Heart right ventricle (tissue), 16 donors: ENCODE measurements at regions not wholly inside any gene's neighbourhood (a gene's known extent, or its start where the extent isn't known, plus 50 kb on each side); places are given as distances from the start of the nearest gene placed in this dataset.

ENCODE experiments used
- ATAC-seq, 8 donors: fragments of 200-7000 bp; cut with Tn5 transposase; one replicate each; pipeline ENCODE4 v1.9.1; 2020; ENCODE audit warnings: mild to moderate bottlenecking in 8 of 8, moderate library complexity in 8 of 8, moderate number of reproducible peaks in 1 of 8
- DNase-seq, 2 donors: peaks; one replicate each; pipeline ENCODE4 v3.0.0-alpha.2; 2020
- H3K27ac ChIP-seq, 10 donors: fragments of 200-600 bp; sonication (generic) in 2 of 10; one replicate each; pipeline versions ENCODE4 v1.5.0 to v1.8.0; 2020 to 2022; ENCODE audit warnings: mild to moderate bottlenecking in 3 of 10
- H3K27me3 ChIP-seq, 7 donors: fragments of 200-600 bp; one replicate each; pipeline ENCODE4 v1.8.0; 2021 to 2022; ENCODE audit warnings: mild to moderate bottlenecking in 2 of 7
- H3K36me3 ChIP-seq, 9 donors: fragments of 200-600 bp; sonication (generic) in 1 of 9; one replicate each; pipeline versions ENCODE4 v1.5.0 to v1.8.0; 2020 to 2022; ENCODE audit warnings: mild to moderate bottlenecking in 2 of 9
- H3K4me1 ChIP-seq, 9 donors: fragments of 200-600 bp; sonication (generic) in 1 of 9; one replicate each; pipeline versions ENCODE4 v1.5.0 to v1.8.0; 2020 to 2022; ENCODE audit warnings: mild to moderate bottlenecking in 4 of 9
- H3K4me3 ChIP-seq, 10 donors: fragments of 200-600 bp; sonication (generic) in 2 of 10; one replicate each; pipeline versions ENCODE4 v1.5.0 to v1.8.0; 2020 to 2022; ENCODE audit warnings: mild to moderate bottlenecking in 7 of 10, moderate library complexity in 2 of 10
- H3K9me3 ChIP-seq, 11 donors: fragments of 200-600 bp in 10 of 11; sonication (generic) in 2 of 11; one replicate each; pipeline versions ENCODE4 v1.5.0 to v1.8.0; 2013 to 2022; ENCODE audit warnings: mild to moderate bottlenecking in 2 of 11, control low read depth in 1 of 11, moderate library complexity in 1 of 11
- WGBS, 2 donors: extraction: QIAGEN DNeasy Blood & Tissue Kit; methylation state at CpG; one replicate each; pipeline ENCODE4 v1.1.7; 2013; ENCODE audit warnings: inconsistent platforms in 1 of 2; 5-methylcytosine and 5-hydroxymethylcytosine counted together
- intact Hi-C, 10 donors: fragments of 100-400 bp; cut with DNase I; formaldehyde crosslinking; loops; one replicate each; pipeline versions ENCODE4 v1.11.1 to v1.14.2; 2022
- TF ChIP-seq, protein P1 (sequence below), 9 donors: fragments of 200-600 bp; sonication (generic) in 2 of 9; IDR thresholded peaks; one replicate each; pipeline versions ENCODE4 v1.5.0 to v1.8.0; 2021 to 2022; ENCODE audit warnings: antibody characterized with exemption in 9 of 9, mild to moderate bottlenecking in 5 of 9, moderate library complexity in 1 of 9
- donor health status: Arrhythmogenic right ventricular cardiomyopathy.
- donor health status: ischemic (EF 13 %, LVEDD 7.1; RV severe dilation, severe dysfunction).
- donor health status: healthy with polysubstance abuse.
- donor health status: DM: no; HTN: yes; CAD: no.
- donor health status: DM: no; HTN: no; CAD: no.
- donor health status: ischemic (EF 25% LVEDD 6.9; RV normal size, moderate dysfunction).
- donor health status: ischemic (EF 25% LVEDD 5.7; RV mildly dilated, moderate dysfunction).
- donor health status: healthy.
- donor health status: DM: yes; HTN: yes; CAD: no.
- donor health status: Ischemic cardiomyopathy.
- donor health status: ischemic (EF 35%, LVEDD 5.7; RV mildly dilated, moderate dysfunction).
- donor health status: nonischemic (EF 11% LVEDD 7.7; RV severe dilation, severe dysfunction).
- donor health status: DM: yes; HTN: yes; CAD: no.
- donor health status: PGD.
- donor health status: ischemic (EF 29% LVEDD 5.4; RV normal size, mild dysfunction).
- donor health status: nonischemic (EF 23%, LVEDD 6.1; RV moderate dilation, normal function).

GRCh38 chr3:80606073-80606472, 838.3 kb upstream of the ROBO1 start:
- Histone ChIP-seq H3K27ac (no peak overlapping the region), H3K4me1 (no peaks in the 10 kb centered on the region), H3K36me3 (no peaks in the 10 kb centered on the region), H3K9me3 (peaks cover 0 to 17% (median 0%) of the 10 kb centered on the region in 11 donors), H3K4me3 (no peak overlapping the region), H3K27me3 (no peaks in the 10 kb centered on the region)
- intact Hi-C loops = no loop called here
- DNase-seq (no peak), ATAC-seq (no peak)
- WGBS, 2 donors = 68 to 77% methylated on average over 4 of the region's 4 CpGs
- TF ChIP-seq, protein P1, sequence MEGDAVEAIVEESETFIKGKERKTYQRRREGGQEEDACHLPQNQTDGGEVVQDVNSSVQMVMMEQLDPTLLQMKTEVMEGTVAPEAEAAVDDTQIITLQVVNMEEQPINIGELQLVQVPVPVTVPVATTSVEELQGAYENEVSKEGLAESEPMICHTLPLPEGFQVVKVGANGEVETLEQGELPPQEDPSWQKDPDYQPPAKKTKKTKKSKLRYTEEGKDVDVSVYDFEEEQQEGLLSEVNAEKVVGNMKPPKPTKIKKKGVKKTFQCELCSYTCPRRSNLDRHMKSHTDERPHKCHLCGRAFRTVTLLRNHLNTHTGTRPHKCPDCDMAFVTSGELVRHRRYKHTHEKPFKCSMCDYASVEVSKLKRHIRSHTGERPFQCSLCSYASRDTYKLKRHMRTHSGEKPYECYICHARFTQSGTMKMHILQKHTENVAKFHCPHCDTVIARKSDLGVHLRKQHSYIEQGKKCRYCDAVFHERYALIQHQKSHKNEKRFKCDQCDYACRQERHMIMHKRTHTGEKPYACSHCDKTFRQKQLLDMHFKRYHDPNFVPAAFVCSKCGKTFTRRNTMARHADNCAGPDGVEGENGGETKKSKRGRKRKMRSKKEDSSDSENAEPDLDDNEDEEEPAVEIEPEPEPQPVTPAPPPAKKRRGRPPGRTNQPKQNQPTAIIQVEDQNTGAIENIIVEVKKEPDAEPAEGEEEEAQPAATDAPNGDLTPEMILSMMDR (IDR thresholded peaks at IDR 0.05) = no peak

- Histone ChIP-seq H3K27me3 (no peaks in the 10 kb centered on the region), H3K36me3 (no peaks in the 10 kb centered on the region), H3K4me1 (no peaks in the 10 kb centered on the region), H3K27ac (no peak overlapping the region), H3K4me3 (no peak overlapping the region), H3K9me3 (peaks cover 0 to 44% (median 4%) of the 10 kb centered on the region in 11 donors)
- intact Hi-C loops = no loop called here
- DNase-seq (no peak), ATAC-seq (no peak)
- TF ChIP-seq, protein P1 (IDR thresholded peaks at IDR 0.05) = no peak
Measured at GRCh38 chr3:80601479-80601878, 833.7 kb upstream of the ROBO1 start.

GRCh38 chr3:80592792-80593191, 825.0 kb upstream of the ROBO1 start:
- TF ChIP-seq, protein P1 (IDR thresholded peaks at IDR 0.05) = no peak
- Histone ChIP-seq H3K4me1 (no peaks in the 10 kb centered on the region), H3K27ac (no peak overlapping the region), H3K4me3 (no peak overlapping the region), H3K36me3 (no peaks in the 10 kb centered on the region), H3K9me3 (peaks cover 0 to 18% (median 0%) of the 10 kb centered on the region in 11 donors), H3K27me3 (no peaks in the 10 kb centered on the region)
- ATAC-seq (no peak), DNase-seq (no peak)
- WGBS, 2 donors = 4 to 29% methylated on average over 1 of the region's 1 CpG
- intact Hi-C loops = no loop called here

- H3K27ac ChIP-seq = no peak overlapping the region
- no peak for ATAC-seq
- no peak for DNase-seq
- peaks cover 0 to 24% (median 0%) of the 10 kb centered on the region in 11 donors for H3K9me3 ChIP-seq
- TF ChIP-seq, protein P1 (IDR thresholded peaks at IDR 0.05) = no peak
- no peaks in the 10 kb centered on the region for H3K27me3 ChIP-seq
- no peak overlapping the region for H3K4me3 ChIP-seq
- no peaks in the 10 kb centered on the region for H3K36me3 ChIP-seq
- intact Hi-C loops = no loop called here
- H3K4me1 ChIP-seq = no peaks in the 10 kb centered on the region
- WGBS, 2 donors = 74% methylated on average over 2 of the region's 2 CpGs
Measured at GRCh38 chr3:80586338-80586737, 818.5 kb upstream of the ROBO1 start.

DNA sequence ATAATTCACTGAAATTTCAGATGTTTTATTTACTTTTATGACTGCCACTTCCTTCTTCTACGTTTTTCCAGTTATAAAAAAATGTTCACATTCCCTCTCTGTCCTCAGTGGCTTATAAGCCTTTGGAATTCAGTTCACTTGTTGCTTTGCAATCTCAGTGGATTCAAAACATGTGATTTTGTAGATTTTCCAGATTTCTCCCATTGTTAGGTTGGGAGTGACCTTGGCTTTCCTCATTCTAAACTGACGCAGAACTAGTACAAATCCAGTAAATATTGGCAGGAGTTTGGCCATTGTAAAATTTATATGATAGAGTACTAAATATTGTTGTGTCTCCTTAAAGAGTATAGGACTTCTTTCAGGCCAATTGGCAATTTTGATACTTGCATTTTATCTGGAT, 812.3 kb upstream of the ROBO1 start:
- Histone ChIP-seq H3K4me1 (no peaks in the 10 kb centered on the region), H3K27ac (no peak overlapping the region), H3K27me3 (no peaks in the 10 kb centered on the region), H3K36me3 (no peaks in the 10 kb centered on the region), H3K4me3 (no peak overlapping the region), H3K9me3 (peaks cover 0 to 8% (median 0%) of the 10 kb centered on the region in 11 donors)
- TF ChIP-seq, protein P1 (IDR thresholded peaks at IDR 0.05) = no peak
- intact Hi-C loops = no loop called here
- no peak for DNase-seq
- WGBS, 2 donors = 49 to 58% methylated on average over 2 of the region's 2 CpGs
- no peak for ATAC-seq
